CD4-positive, alpha-beta T cell (primary cell): ENCODE measurements at regions not wholly inside any gene's neighbourhood (a gene's known extent, or its start where the extent isn't known, plus 50 kb on each side); places are given as distances from the start of the nearest gene placed in this dataset.

Experiments used
- ATAC-seq: fragments of 200-7000 bp; cut with Tn5 transposase; one replicate; pipeline ENCODE4 v1.10.0; 2022; ENCODE audit warnings: mild to moderate bottlenecking; ENCODE audit not compliant: poor library complexity
- CTCF ChIA-PET: fragments of 350-600 bp; sonication (Branson Sonifier 250); formaldehyde crosslinking; loops from one replicate; lab custom pipeline; 2021; ENCODE audit warnings: antibody characterized with exemption, inconsistent platforms; lab: Charles Lee
- POLR2A ChIA-PET: fragments of 350-600 bp; sonication (Branson Sonifier 250); formaldehyde crosslinking; loops from one replicate; lab custom pipeline; 2021; ENCODE audit warnings: antibody characterized with exemption, inconsistent platforms; lab: Charles Lee
- DNase-seq, 14 experiments: peaks; one replicate each; pipeline ENCODE4 v3.0.0-alpha.2; 2013 to 2020; ENCODE audit warnings: mixed read lengths in 2 of 14
- H3K27ac ChIP-seq, 2 donors: one replicate each; pipeline versions ENCODE4 v1.5.1 to v1.7.0; 2013; ENCODE audit warnings: low read length in 2 of 2, low read depth in 1 of 2, mild to moderate bottlenecking in 1 of 2
- H3K27me3 ChIP-seq, 2 experiments: 1 replicate in 1 of 2; 2 replicates in 1 of 2; pipeline versions ENCODE4 v1.6.1 to v1.7.0; 2013; ENCODE audit warnings: low read length in 2 of 2, control low read depth in 1 of 2, mild to moderate bottlenecking in 1 of 2, moderate library complexity in 1 of 2; ENCODE audit not compliant: insufficient read depth in 2 of 2, control insufficient read depth in 1 of 2
- H3K36me3 ChIP-seq: one replicate; pipeline ENCODE4 v1.6.1; 2013; ENCODE audit warnings: low read length, control low read depth; ENCODE audit not compliant: insufficient read depth
- H3K4me1 ChIP-seq: one replicate; pipeline ENCODE4 v1.6.1; 2013; ENCODE audit warnings: low read length, control low read depth; ENCODE audit not compliant: insufficient read depth
- H3K4me3 ChIP-seq: one replicate; pipeline ENCODE4 v1.5.1; 2013; ENCODE audit warnings: mild to moderate bottlenecking, low read length, moderate library complexity
- H3K9me3 ChIP-seq, 2 experiments: 1 replicate in 1 of 2; 2 replicates in 1 of 2; pipeline versions ENCODE4 v1.6.1 to v1.7.0; 2013; ENCODE audit warnings: low read length in 2 of 2, mild to moderate bottlenecking in 2 of 2, control low read depth in 1 of 2, moderate library complexity in 1 of 2; ENCODE audit not compliant: control insufficient read depth in 1 of 2, insufficient read depth in 1 of 2
- H3K27ac Mint-ChIP-seq: one replicate; pipeline ENCODE4 v1.8.0; 2020; ENCODE audit warnings: mixed read lengths
- H3K27me3 Mint-ChIP-seq: one replicate; pipeline ENCODE4 v1.8.0; 2021; ENCODE audit warnings: mixed read lengths
- H3K36me3 Mint-ChIP-seq: one replicate; pipeline ENCODE4 v1.8.0; 2021; ENCODE audit warnings: low read depth, mixed read lengths
- H3K4me1 Mint-ChIP-seq: one replicate; pipeline ENCODE4 v1.8.0; 2021; ENCODE audit warnings: low read depth, mixed read lengths
- H3K4me3 Mint-ChIP-seq: one replicate; pipeline ENCODE4 v1.8.0; 2020; ENCODE audit warnings: mild to moderate bottlenecking, mixed read lengths
- H3K9me3 Mint-ChIP-seq: one replicate; pipeline ENCODE4 v1.8.0; 2020; ENCODE audit warnings: mixed read lengths
- intact Hi-C, 2 experiments: fragments of 100-400 bp; cut with DNase I in 1 of 2; cut with micrococcal nuclease in 1 of 2; formaldehyde crosslinking; loops; one replicate each; pipeline versions ENCODE4 v1.15.1 to v1.9.0; 2023 to 2025; cut with DNase I, micrococcal nuclease
- TF ChIP-seq, protein P1 (sequence below): fragments of 200-600 bp; IDR thresholded peaks from one replicate; pipeline ENCODE4 v1.8.0; 2022; ENCODE audit warnings: antibody characterized with exemption, mild to moderate bottlenecking

DNA sequence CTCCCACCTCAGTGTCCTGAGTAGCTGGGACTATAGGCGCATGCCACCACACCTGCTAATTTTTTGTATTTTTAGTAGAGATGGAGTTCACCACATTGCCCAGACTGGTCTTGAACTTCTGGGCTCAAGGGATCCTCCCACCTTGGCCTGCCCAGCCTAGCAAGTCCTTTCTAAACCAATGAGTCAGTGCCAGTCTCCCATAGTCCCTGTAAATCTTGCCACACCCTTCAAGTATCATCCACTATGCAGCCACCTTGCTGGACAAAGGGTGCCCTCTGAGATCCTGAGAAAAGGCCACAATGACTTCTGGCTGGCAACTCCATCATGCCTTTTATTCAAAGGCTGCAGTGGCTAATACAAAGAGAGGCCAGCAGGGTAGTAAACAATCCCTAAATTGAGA lies 184.0 kb downstream of the ABHD5 start:
- H3K4me3 Mint-ChIP-seq, result no peak overlapping the region
- Histone ChIP-seq H3K9me3 (no peaks in the 10 kb centered on the region), H3K27me3 (peaks cover 8 to 16% of the 10 kb centered on the region in 2 experiments), H3K4me3 (no peak overlapping the region), H3K4me1 (no peaks in the 10 kb centered on the region), H3K27ac (no peak overlapping the region), H3K36me3 (no peaks in the 10 kb centered on the region)
- no peaks in the 10 kb centered on the region for H3K36me3 Mint-ChIP-seq
- no peak for ATAC-seq
- POLR2A ChIA-PET, result no interaction called here
- DNase-seq, result no peak
- H3K27me3 Mint-ChIP-seq, result peaks cover 36% of the 10 kb centered on the region
- no peak overlapping the region for H3K27ac Mint-ChIP-seq
- CTCF ChIA-PET, result no interaction called here
- no peaks in the 10 kb centered on the region for H3K9me3 Mint-ChIP-seq
- TF ChIP-seq, protein P1, sequence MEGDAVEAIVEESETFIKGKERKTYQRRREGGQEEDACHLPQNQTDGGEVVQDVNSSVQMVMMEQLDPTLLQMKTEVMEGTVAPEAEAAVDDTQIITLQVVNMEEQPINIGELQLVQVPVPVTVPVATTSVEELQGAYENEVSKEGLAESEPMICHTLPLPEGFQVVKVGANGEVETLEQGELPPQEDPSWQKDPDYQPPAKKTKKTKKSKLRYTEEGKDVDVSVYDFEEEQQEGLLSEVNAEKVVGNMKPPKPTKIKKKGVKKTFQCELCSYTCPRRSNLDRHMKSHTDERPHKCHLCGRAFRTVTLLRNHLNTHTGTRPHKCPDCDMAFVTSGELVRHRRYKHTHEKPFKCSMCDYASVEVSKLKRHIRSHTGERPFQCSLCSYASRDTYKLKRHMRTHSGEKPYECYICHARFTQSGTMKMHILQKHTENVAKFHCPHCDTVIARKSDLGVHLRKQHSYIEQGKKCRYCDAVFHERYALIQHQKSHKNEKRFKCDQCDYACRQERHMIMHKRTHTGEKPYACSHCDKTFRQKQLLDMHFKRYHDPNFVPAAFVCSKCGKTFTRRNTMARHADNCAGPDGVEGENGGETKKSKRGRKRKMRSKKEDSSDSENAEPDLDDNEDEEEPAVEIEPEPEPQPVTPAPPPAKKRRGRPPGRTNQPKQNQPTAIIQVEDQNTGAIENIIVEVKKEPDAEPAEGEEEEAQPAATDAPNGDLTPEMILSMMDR, result no peak
- no peaks in the 10 kb centered on the region for H3K4me1 Mint-ChIP-seq
- intact Hi-C loops, result no loop called here

DNA sequence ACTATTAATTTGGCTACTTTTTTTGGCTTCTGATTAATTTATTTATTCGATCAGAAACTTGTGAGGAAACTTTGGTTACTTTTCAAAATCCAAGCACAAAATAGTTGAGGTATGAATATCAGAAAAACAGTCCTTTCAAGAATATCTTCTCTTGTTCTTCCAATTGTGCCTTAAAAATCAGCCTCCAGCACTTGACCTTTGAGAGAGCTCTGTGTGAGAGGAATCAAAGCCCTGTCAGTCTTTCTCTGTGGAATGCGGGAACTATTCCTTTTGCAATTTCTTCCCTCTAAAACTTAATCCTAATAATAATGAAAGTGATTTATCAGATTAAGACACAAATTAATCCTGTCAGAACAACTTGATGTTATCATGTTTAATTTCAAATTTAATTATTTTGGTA lies 185.9 kb downstream of the ABHD5 start:
- POLR2A ChIA-PET, result no interaction called here
- TF ChIP-seq, protein P1, result no peak
- CTCF ChIA-PET, result no interaction called here
- Histone ChIP-seq H3K27me3 (peaks cover 0 to 14% of the 10 kb centered on the region in 2 experiments), H3K4me3 (no peak overlapping the region), H3K27ac (no peak overlapping the region), H3K36me3 (no peaks in the 10 kb centered on the region), H3K9me3 (no peaks in the 10 kb centered on the region), H3K4me1 (no peaks in the 10 kb centered on the region)
- Mint-ChIP-seq H3K27ac (no peak overlapping the region), H3K36me3 (no peaks in the 10 kb centered on the region), H3K9me3 (no peaks in the 10 kb centered on the region), H3K4me3 (no peak overlapping the region), H3K4me1 (no peaks in the 10 kb centered on the region), H3K27me3 (peaks cover 24% of the 10 kb centered on the region)
- DNase-seq (no peak), ATAC-seq (no peak)
- intact Hi-C loops, result no loop called here

DNA sequence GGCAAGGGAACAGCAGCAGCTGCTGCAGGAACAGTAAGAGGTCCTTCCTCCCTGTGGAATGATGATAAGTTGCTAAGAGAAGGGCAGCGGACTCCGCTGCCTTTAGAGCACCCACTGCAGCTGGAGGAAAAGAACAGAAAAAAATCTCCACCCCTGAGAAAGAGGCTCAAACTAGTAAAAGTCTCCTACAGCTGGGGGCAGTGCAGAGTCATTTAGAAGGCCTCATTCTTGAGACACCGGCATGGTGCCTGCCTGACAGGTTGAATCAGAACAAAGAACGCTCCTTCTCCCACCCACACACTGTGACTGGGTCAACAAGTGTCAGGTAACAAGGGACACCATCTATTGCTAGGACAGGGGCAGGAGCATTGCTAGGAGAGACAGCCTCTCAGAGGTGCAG lies 188.4 kb downstream of the ABHD5 start:
- H3K27me3 Mint-ChIP-seq, result peaks cover 5% of the 10 kb centered on the region
- Histone ChIP-seq H3K27me3 (peaks cover 0 to 9% of the 10 kb centered on the region in 2 experiments), H3K9me3 (no peaks in the 10 kb centered on the region), H3K27ac (no peak overlapping the region), H3K4me3 (no peak overlapping the region), H3K4me1 (no peaks in the 10 kb centered on the region), H3K36me3 (no peaks in the 10 kb centered on the region)
- H3K27ac Mint-ChIP-seq, result no peak overlapping the region
- H3K36me3 Mint-ChIP-seq, result no peaks in the 10 kb centered on the region
- no peak for ATAC-seq
- H3K9me3 Mint-ChIP-seq, result no peaks in the 10 kb centered on the region
- no peaks in the 10 kb centered on the region for H3K4me1 Mint-ChIP-seq
- H3K4me3 Mint-ChIP-seq, result no peak overlapping the region
- TF ChIP-seq, protein P1, result no peak
- CTCF ChIA-PET, result no interaction called here
- intact Hi-C loops, result no loop called here
- POLR2A ChIA-PET, result no interaction called here
- no peak for DNase-seq
